MCF 10A (cell line): ENCODE measurements at regions not wholly inside any gene's neighbourhood (a gene's known extent, or its start where the extent isn't known, plus 50 kb on each side); places are given as distances from the start of the nearest gene placed in this dataset.

ENCODE experiments used
- BruUV-seq: library from RNA; stranded (reverse); fragments of 400-500 nt; replicated peaks from 2 replicates; lab custom pipeline; 2021; lab: Mats Ljungman, UMichigan
- CTCF ChIA-PET: fragments of 300-600 bp; sonication (Branson Sonifier 250); formaldehyde crosslinking; extraction: SDS; loops from one replicate; lab custom pipeline; 2021; ENCODE audit warnings: antibody characterized with exemption, inconsistent platforms; lab: Yijun Ruan, JAX
- POLR2A ChIA-PET: fragments of 300-600, 350-650 bp; sonication (Branson Sonifier 250); formaldehyde crosslinking; extraction: SDS; loops from one replicate; lab custom pipeline; 2020; ENCODE audit warnings: antibody characterized with exemption, inconsistent platforms; lab: Yijun Ruan, JAX
- DNase-seq: peaks from one replicate; pipeline ENCODE4 v3.0.0-alpha.2; 2018; ENCODE audit not compliant: unreplicated experiment
- H3K27ac Mint-ChIP-seq: one replicate; pipeline ENCODE4 v1.8.0; 2022; ENCODE audit warnings: mild to moderate bottlenecking, low read depth, mixed read lengths; ENCODE audit not compliant: unreplicated experiment
- H3K27me3 Mint-ChIP-seq: one replicate; pipeline ENCODE4 v1.8.0; 2022; ENCODE audit warnings: mixed read lengths; ENCODE audit not compliant: insufficient read depth, unreplicated experiment
- H3K36me3 Mint-ChIP-seq: one replicate; pipeline ENCODE4 v1.8.0; 2022; ENCODE audit warnings: mild to moderate bottlenecking, moderate library complexity, mixed read lengths; ENCODE audit not compliant: insufficient read depth, unreplicated experiment
- H3K4me1 Mint-ChIP-seq: one replicate; pipeline ENCODE4 v1.8.0; 2022; ENCODE audit warnings: mixed read lengths; ENCODE audit not compliant: insufficient read depth, unreplicated experiment
- H3K4me3 Mint-ChIP-seq: one replicate; pipeline ENCODE4 v1.8.0; 2022; ENCODE audit warnings: mild to moderate bottlenecking, moderate library complexity, mixed read lengths; ENCODE audit not compliant: unreplicated experiment
- H3K9me3 Mint-ChIP-seq: one replicate; pipeline ENCODE4 v1.8.0; 2022; ENCODE audit warnings: mixed read lengths; ENCODE audit not compliant: unreplicated experiment
- intact Hi-C: fragments of 100-400 bp; cut with micrococcal nuclease; formaldehyde crosslinking; loops from 2 replicates; pipeline ENCODE4 v1.14.1; 2022
- TF ChIP-seq, protein P1 (sequence below): fragments of 200-600 bp; IDR thresholded peaks from one replicate; pipeline ENCODE4 v1.8.0; 2022; ENCODE audit warnings: antibody characterized with exemption, mild to moderate bottlenecking; ENCODE audit not compliant: unreplicated experiment

DNA sequence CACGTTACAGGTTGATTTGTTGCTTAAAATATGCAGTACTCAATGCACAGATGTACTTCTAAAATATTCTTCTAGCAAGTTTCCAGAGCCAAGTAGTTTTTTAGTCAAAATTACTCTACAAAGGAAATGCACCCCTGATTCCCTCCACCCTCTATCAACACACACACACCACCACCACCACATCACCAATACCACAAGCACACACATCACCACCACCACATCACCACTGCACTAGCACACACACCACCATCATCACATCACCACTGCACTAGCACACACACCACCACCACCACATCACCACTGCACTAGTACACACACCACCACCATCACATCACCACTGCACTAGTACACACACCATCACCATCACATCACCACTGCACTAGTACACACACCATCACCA lies 105.2 kb upstream of the FRG1 start:
- Mint-ChIP-seq H3K4me1 (no peaks in the 10 kb centered on the region), H3K27me3 (no peaks in the 10 kb centered on the region), H3K36me3 (peaks cover 5% of the 10 kb centered on the region), H3K9me3 (no peaks in the 10 kb centered on the region), H3K4me3 (no peak overlapping the region), H3K27ac (no peak overlapping the region)
- ChIA-PET POLR2A (no interaction called here), CTCF (no interaction called here)
- DNase-seq, result no peak
- TF ChIP-seq, protein P1, sequence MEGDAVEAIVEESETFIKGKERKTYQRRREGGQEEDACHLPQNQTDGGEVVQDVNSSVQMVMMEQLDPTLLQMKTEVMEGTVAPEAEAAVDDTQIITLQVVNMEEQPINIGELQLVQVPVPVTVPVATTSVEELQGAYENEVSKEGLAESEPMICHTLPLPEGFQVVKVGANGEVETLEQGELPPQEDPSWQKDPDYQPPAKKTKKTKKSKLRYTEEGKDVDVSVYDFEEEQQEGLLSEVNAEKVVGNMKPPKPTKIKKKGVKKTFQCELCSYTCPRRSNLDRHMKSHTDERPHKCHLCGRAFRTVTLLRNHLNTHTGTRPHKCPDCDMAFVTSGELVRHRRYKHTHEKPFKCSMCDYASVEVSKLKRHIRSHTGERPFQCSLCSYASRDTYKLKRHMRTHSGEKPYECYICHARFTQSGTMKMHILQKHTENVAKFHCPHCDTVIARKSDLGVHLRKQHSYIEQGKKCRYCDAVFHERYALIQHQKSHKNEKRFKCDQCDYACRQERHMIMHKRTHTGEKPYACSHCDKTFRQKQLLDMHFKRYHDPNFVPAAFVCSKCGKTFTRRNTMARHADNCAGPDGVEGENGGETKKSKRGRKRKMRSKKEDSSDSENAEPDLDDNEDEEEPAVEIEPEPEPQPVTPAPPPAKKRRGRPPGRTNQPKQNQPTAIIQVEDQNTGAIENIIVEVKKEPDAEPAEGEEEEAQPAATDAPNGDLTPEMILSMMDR, result no peak
- intact Hi-C loops, result no loop called here
- no TSS peak for BruUV-seq

DNA sequence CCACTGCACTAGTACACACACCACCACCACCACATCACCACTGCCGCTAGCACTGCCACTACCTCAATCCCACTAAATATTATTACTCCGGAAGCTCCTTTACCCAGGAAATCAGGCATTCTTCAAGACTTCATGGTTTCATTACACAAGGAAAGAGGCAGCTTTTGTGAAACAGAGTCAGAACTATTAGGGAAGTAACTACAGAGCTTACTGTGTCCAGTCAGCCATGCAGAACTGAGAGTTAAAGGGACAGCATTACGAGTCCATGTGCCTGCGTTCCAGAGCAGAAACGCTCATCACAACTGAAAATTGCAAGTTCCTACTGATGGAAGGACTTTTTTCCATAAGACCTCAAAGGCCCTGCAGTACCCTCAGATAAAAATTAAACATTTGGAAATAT lies 103.2 kb upstream of the FRG1 start:
- Mint-ChIP-seq H3K27me3 (no peaks in the 10 kb centered on the region), H3K4me1 (no peaks in the 10 kb centered on the region), H3K9me3 (no peaks in the 10 kb centered on the region), H3K4me3 (no peak overlapping the region), H3K27ac (no peak overlapping the region), H3K36me3 (peaks cover 5% of the 10 kb centered on the region)
- ChIA-PET CTCF (no interaction called here), POLR2A (no interaction called here)
- BruUV-seq, result no TSS peak
- DNase-seq, result no peak
- intact Hi-C loops, result no loop called here
- TF ChIP-seq, protein P1, result no peak

DNA sequence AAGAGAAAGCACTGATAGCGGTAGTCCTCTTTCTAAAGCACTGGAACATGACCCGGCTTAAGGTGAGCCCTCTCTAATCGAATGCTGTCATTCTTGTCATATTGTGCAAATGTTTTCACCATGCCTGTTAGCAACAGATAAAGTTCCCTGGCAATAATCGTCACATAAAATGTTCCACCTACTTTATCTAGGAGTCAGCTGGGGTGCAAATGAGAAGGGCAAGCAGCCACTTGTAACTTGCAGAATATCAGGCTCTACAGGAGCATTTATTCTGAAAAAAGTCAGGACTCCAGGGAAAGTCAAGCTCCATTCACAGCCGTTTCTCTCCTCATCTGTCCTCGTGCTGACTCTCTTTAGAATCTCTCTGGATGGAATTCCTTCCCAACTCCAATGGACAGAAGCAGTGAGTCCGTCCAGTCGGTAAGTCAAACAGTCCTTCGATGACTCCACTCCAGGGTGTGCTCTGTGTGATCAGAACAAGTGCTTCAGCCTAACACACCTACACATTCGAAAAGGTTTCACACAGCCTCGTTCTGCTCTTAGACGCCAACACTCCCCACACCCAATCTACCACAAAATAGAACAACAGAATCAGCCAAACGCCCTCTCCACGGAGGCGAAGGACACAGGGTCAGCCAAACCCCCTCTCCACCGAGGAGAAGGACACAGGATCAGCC lies 101.7 kb upstream of the FRG1 start:
- intact Hi-C loops, result no loop called here
- Mint-ChIP-seq H3K27me3 (no peaks in the 10 kb centered on the region), H3K27ac (no peak overlapping the region), H3K4me1 (no peaks in the 10 kb centered on the region), H3K9me3 (no peaks in the 10 kb centered on the region), H3K36me3 (no peaks in the 10 kb centered on the region), H3K4me3 (no peak overlapping the region)
- DNase-seq, result no peak
- POLR2A ChIA-PET, result no interaction called here
- no TSS peak for BruUV-seq
- TF ChIP-seq, protein P1, result no peak
- CTCF ChIA-PET, result no interaction called here

DNA sequence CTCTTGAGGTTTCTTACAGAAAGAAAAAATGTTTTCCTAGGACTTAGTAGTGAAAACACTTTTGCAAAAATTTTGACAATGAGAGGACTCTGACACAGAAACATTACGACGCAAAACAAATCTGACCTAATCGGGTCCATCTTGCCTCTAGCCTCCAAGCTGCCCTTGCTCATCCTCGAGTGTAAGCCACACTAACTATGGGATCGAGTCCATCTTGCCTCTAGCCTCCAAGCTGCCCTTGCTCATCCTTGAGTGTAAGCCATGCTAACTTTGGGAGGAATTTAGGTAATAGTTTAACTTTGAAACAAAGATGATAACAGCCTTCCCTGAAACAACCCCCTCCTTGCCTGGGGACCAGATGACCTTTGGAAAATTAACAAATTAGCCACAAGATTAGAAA lies 100.3 kb upstream of the FRG1 start:
- ChIA-PET CTCF (no interaction called here), POLR2A (no interaction called here)
- TF ChIP-seq, protein P1, result no peak
- Mint-ChIP-seq H3K4me1 (no peaks in the 10 kb centered on the region), H3K27me3 (no peaks in the 10 kb centered on the region), H3K9me3 (no peaks in the 10 kb centered on the region), H3K4me3 (no peak overlapping the region), H3K27ac (no peak overlapping the region), H3K36me3 (no peaks in the 10 kb centered on the region)
- DNase-seq, result no peak
- intact Hi-C loops, result no loop called here
- no TSS peak for BruUV-seq
